ENCODE measurements at regions not wholly inside any gene's neighbourhood (a gene's known extent, or its start where the extent isn't known, plus 50 kb on each side); places are given as distances from the start of the nearest gene placed in this dataset.

DNA sequence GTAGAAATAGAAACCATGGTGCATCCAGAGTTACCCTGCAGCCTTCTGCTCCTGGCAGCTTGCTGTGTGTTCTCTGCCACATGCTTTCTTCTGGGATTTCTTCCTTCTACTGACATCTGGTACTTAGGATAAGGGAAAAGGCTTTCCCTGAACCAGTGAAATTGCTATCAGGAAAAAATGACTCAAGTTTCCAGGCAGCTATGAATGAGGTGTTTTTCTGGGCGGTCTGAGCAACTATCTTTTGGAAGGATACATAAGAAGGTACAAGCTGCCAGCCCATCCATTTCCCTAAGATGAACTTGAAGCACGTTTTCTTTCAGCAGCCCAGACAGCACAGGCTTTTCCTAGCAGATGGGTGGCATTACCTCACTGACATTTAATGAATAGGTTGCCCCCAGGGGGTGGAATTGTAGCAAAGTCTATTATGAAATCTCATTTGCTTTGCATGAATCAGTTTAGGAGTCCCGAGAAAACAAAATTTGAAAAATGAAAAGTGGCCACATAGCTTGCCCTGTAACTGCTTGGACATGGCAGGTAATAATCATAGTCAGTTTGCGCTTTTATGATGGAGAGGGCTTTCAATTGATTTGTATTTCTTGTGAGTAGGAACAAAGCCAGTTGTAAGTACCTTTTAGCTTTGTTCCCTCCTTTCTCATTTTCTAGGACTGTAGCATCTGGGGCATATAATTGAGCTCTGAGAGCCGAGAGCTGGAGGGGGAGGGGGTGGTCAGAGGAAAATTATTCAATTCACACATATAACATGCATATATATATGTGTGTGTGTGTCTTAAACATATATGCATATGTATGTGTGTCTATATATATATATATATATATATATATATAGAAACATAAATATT is 108.5 kb downstream of the C9orf152 start:
- DNase-seq: no peak

DNA sequence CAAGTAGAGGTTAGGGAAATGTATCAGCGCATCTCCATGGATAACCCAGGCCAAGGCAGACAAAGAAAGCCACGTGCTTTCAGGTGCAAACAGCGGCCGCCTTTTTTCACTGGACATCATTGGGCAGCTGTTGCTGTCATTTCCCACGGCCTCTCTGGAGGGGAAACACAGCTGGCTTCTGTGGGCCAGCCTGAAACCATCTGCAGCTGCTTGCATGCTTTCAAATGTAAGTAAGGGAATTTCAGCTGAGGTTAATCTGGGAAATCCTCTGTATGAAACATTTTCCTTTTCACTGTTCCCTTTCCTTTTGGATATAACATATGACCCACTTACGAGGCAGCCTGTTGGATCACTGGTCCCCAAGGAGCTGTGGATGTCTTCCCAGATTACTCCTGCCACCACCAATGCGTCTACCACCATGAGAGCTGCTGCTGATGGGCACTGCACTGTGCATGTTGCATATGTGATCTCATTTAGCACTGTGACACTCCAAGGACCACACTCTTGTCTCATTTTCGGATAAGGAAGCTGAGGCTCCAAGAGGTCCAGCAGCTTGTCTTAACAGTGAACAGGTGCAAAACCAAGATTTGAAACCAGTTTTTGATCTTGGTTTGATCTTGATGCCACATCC is 106.3 kb downstream of the C9orf152 start:
- no peak for DNase-seq

DNA sequence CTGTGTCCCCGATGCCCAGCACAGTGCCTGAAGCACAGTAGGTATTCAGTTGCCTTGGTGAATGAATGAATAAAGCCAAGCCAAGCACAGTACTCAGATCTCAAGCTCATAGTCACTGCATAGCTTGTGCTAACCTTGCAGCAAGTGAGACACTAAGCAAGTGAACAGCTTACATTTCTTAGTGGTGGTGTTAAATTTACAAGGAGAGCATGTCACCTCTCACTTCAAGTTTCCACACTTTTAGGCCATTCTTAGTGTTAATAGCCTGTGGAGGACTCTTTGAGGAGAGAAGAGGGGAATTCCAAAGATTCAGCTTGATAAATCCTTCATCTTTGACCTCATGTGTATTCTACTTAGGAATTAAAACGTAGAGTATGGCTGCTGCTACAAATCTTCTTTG is 104.7 kb downstream of the C9orf152 start:
- no peak for DNase-seq

DNA sequence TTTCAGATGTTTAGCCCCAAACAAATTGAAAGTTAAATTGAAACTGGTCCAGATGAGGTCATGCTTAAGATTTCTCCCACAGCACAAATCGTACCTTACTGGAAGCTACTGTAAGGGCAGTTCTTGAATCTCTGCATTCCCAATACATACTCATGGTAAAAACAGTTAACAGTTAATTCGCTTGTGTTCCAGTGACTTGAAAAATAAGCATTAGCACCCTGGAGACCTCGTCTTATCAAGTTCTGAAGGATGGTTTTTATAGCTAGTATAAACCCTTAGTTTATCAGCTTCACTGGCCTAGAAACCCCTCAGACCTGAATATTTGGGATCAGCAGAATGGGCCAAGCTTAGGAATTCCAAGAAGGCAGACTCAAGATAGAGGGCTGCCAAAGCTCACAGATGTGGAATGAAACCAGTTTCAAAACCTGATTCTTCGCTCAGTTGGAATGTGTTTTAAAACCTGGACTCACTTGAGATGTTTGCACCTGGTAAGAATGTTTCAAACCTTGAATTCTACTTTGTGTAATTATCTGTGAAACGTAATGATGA is 103.6 kb downstream of the C9orf152 start:
- DNase-seq: no peak

DNA sequence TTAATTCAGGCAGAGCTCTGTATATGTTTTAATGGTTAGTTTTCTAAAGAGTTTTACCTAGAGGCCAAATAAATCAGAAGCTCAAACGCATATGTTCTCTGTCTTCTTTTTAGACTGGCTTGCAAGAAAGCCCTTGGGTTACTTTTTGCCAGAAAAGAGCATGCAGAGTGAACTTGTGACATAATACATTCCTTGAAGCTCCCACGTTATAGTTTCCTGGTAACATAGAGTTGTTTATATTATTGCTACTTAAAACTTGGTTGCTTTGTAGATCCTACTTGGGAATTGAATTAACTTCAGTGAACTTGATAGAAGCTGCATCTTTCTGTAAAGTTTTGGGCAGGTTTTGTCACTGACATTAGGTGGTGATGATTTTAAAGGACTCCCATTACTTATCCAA is 102.9 kb downstream of the C9orf152 start:
- no peak for DNase-seq

DNA sequence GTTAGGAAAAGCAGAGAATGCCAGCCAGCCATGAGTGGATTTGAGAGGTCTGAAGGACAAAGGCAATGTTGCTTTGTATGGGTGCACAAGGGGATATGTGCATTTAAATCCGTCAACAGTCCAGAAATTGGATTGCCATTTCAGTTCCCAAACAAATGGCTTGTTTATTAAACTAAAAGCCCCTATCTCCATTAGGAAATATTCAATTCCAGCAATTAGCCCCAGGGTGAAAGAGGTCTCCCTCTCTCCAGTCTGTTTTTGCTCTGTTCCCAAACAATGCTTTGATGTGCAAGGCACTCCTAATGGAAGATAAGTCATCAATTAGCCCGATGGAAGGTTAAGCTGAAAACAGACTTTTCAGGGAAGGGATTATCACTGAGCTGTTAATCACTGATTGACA is 101.3 kb downstream of the C9orf152 start:
- no peak for DNase-seq

DNA sequence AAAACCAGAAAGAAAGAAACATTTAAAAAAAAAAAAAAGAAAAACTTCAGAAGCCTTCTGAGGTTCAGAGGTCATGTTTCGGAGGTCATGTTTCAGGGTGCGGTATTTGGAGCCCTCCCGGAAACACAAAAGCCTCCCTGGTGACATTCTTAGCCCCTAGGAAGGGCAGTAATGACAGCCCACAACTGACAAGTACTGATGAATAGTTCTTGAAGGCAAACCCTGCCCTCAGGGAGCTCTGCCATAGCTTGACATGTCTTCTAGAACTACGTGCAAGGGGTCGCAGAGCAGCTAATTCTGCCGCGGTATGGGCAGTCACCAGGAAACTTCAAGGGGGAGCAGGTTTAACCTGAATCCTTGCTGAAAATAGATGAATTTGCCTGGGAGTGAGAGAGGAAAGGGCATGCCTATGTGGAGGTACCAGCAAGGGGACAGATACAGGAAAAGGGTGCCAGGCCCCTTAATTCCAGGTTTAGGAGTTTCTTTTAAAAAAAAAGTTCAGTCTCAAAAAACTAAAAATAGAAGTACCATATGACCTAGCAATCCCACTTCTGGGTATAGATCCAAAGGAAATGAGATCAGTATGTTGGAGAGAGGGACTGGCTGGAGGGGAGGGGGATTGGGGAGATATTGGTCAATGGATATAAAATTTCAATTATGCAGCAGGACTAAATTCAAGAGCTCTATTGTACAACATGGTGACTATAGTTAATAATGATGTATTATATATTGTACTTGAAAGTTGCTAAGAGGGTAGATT is 98.4 kb downstream of the C9orf152 start:
- no peak for DNase-seq

DNA sequence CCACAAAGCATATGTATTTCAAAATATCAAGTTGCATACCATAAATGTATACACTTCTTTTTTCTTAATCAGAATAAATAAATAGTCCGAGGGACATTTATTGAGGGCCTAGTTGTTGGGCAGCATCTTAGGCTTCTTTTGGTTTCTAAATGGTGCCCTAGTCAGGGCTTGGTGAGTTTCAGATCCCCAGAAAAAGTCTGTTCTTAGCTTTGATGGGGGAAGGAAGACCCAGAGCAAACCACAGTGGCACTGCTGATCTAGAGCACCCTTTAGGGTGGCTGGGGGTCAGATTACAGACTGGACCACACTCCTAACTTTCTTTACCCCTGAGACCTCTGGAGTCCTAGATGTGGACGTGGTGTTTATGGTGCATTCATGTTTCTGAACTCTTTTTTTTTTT is 97.8 kb downstream of the C9orf152 start:
- DNase-seq: no peak

DNA sequence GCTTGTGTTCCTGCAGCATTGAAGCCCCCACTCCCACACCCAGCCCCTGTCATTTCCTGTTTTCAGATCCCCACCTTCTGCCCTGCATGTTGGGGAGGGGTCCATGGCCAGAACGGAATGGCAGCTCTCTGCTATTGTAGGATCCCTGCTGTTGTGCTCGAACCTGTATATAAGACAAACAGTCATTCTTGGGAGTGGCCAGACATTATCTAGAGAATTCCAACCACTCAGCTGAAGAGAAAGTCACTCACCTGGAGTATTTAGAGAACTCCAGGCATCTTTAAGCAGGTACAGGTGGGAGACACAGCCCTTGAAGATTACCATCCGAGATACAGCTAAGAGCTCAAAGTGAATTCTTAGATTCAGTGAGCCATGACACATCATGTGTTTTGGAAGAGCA is 96.1 kb downstream of the C9orf152 start:
- no peak for DNase-seq

DNA sequence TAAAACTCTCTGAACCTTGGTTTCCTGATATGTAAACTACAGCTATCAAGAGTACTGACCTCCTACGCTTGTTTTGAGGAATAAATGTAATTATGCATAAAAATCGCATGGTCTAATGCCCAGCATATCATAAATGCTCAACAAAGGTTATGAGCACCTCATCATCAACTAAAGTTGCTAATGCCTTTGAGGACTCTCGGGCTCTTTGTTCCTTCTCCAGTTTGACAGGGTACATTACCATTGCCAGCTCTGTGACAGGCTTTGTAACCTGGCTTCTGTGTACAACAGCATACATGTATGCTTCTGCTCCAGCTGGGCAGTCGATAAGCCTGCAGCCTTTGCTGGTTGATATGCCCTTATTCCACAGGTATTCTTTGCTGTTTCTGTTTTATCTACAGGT is 95.2 kb downstream of the C9orf152 start:
- no peak for DNase-seq

DNA sequence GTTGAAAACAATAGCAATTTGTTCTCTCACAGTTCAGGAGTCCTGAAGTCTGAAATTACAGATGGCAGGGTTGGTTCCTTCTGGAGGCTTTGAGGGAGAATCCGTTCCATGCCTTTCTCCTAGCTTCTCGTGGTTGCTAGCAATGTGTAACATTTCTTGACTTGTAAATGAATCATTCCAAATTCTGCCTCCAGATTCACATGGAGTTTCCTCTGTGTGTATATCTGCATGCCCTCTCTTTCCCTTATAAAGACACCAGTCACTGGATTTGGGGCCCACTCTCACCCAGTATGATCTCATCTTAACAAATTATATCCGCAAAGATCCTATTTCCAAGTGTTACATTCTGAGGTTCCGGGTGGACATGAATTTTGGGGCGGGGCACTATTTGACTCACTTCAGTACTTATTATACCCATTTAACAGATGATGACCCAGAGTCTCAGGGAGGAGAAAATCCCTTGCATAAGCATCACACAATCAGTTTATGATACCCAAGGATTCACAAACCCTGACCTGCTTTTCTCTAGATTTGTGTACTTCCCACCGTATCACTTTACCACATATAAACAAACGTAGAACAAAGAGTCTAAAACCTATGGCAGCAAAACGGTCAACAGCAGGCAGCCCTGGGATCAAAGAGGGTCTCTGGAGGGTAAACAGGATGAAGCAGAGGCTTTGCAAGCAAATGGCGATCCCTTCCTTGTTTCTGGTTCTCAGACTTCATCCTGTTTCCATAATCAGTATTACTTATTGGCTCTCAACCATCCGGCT is 93.7 kb downstream of the C9orf152 start:
- DNase-seq: no peak

DNA sequence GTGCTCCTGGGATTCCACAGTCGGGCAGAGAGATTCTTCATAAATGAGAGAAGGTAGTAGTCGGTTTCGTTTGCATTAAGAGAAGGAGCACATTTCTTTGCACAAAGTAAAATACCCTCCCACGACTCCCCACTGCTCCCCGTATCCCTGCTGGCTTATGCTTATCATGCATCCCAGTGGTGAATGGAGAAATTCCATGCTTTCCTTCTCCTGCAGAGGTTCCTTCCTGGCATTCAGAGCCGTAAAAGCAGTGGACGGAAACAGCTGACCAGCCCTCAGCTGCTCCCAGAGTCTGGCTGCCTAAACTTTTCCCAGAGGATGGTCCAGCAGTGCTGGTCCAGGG is 93.1 kb downstream of the C9orf152 start:
- DNase-seq: no peak

DNA sequence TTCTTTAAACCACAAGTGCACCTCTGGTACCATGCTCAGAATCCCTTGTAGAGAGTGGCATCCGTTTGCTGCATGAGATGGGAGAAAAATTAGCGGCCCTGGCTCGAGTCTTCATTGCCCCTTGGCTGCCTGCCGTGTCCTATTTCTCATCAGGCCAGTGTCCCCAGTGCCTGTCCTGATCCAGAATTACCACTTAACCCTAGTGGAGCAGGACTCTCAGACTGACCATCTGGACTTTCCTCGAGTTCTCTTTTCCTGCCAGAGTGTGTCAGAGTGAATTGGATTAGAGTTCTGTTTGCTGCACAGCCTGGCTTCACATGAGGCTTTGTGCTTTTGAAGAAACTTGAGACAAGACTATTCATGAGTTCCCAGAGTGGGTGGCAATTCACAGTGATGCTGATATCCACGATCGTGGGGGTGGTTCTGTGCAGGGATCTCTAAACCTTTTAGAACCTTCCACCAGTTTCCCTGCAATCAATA is 92.6 kb downstream of the C9orf152 start:
- DNase-seq: no peak

DNA sequence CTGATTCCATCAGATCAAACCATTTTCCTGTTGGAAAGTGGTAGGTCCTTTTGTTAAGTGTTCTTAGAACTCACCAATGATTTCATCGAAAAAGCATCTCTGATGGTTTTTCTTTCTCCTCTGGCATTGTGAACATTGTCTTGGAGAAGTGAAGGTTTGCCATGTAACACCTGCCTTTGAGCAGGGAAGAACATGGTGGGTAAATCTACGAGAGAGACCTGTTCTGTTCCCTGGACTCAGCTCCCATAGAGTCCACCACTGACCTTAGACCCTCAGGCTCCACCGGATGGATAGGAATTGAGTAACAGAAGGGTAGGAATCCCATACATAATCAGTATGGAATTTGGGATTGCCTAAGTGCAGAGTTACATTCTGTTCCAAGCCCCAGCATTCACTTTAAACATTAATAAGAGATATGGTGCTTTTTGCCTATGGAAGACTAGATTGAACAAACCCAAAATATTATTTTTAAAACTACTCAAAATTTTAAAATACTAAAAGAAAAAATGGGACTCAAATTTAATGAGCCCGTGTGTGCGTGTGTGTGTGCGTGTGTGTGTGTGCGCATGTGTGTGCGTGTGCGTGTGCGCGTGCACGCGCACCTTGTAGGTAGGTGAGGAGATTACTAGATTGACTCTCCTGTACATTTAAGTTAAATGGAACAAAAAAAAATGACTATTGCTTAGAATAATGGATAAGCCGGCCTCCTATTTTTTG is 92.0 kb downstream of the C9orf152 start:
- DNase-seq: no peak

DNA sequence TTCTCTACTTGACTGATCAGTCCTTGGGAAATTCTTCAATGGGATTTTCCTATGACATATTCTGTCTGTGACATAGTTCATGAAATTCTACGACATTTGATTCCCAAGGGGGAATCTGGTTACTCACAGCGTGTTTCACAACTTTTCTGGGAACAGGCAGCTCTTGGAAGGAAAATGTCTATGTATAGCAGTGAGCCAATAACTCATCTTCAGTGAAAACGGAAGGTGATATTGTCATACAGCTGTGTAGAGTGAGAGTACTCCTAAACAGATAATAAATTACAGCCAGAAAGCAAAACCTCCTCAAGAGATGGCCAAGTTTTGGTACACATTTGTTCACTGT is 91.4 kb downstream of the C9orf152 start:
- peak; percentile 11 to 16 for DNase-seq

DNA sequence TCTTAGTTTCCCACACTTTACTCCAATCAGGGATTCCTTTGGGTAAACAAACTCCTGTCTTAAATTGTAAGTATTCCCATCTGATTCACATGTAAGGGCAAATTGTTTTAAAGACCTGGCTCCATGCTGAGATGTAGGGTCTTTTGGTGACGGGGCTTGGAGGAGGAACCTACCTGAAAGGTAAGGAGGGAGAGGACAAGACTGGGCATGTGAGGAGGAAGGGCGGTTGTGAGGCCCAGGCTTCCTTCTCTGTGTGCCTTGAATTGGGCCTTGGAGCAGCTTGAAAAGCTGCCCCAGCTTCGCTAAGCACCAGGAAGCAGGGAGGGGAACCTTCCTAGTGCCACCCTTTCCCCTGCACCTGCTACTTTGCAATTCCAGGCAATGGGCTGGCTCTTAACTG is 86.8 kb downstream of the C9orf152 start:
- DNase-seq: no peak

DNA sequence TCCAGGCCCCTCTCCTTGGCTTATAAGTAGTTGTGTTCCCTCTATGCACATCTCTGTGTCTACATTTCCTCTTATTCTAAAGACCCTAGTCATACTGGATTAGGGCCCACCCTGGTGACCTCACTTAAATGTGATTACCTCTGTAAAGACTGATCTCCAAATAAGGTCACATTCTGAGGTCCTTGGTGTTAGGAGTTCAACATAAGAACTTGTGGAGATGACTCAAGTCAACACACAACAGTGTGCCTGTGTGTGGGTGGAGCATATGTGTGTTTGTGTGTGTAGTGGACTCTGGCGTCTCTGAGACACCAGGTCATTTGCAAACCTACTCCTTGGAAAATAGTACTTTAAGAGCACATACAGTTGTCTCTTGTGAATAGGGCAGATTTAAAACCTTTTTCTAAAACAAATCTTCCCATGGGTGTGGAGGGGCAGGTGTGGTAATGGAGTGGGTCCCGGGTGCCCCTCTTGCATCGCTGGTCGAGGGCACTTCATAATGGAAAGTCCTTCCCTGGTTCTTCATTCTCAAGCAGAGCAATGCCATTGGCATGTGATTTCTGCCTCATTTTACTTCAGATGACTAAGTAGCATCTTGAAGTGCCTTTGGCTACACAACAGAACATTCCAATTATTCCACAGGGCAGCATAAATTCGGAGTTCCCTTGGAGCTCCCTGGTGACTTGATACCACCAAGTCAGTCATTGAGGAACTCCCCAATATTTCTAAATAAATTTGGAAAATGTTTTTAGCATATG is 84.4 kb downstream of the C9orf152 start:
- peak in 1 of 2 donors; percentile 17 for DNase-seq

DNA sequence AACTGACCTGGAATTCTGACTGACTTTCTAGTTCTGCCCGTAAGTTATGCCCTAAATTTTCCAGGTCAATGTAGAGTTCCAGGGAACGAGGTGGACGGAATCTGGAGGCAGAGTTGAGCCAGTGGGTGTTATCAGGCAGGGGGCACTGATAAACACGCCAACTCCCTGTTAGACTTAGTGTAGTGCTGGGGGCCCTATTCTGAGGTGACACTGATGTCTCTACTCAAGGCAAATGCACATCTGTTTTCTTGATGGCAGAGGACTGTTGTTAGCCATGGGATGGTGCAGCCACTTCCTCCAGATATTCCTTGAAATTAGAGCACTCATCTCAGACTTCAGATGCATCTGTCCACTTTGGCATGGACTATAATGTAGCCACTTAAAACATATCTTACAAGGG is 83.5 kb downstream of the C9orf152 start:
- no peak for DNase-seq

DNA sequence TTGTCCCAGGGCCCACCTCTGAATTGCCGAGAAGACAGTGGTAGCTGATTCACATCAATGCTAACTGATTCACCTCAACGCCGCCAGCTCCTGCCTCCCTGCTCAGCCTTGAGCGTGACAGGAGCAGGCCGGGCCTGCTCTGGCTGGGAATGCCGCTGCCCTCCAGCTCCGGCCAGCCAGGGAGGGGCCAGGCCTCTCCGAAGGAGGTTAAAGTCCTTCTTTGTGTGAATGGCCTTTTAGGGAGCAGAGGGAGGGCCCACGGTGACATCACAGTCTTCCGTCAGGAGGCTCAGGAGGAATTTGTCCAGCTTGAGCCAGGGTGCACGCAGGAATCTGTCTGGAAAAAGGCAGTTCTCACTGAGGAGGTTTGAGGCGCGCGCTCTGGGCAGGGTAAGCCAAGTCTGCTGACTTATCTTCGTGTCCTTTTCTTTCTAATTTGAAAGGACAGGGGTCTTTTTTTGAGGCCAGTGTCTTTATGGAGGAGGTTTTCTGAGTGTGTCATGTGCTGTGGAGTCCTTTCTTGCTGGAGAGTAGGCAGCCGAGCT is 82.7 kb downstream of the C9orf152 start:
- DNase-seq: no peak

DNA sequence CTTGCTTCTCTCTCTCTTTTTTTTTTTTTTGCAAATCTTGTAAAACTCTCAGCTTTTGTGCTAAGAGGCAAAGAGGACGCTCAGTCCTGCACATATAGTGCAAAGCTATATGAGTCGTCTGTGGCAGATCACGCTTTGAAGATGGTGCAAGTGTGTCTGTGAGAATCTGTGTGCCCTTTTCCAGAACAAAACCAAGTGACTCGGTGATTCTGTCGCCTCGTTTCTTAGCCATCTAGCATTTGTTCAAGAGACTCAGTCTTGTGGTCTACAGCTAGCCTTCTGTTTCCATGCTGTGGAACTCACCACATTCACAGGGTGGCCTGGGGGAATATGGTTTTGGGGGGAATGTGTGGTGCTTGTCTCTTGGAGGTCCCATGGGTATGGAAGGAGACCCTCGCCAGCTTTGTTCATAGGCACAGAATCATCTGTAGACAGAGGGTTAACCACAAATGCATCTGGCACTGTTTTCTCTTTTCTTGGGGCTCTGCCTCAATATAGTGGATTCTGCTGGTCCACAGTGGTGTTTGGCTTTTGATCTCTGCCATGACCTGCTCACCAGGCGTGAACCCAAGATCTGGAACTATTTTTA is 82.1 kb downstream of the C9orf152 start:
- DNase-seq: no peak

Measured in inflammatory macrophage (primary cell).